Prostate gland (tissue), 2 donors: ENCODE measurements at regions not wholly inside any gene's neighbourhood (a gene's known extent, or its start where the extent isn't known, plus 50 kb on each side); places are given as distances from the start of the nearest gene placed in this dataset.

Experiments used
- POLR2AphosphoS5 ChIP-seq: sonication (generic); formaldehyde crosslinking; IDR thresholded peaks from one replicate; pipeline ENCODE4 v1.6.1; 2017; ENCODE audit warnings: antibody characterized with exemption
- TF ChIP-seq, protein P1 (sequence below), 4 experiments: fragments of 200-600 bp in 2 of 4; fragments of 450-650 bp in 2 of 4; sonication (generic) in 2 of 4; IDR thresholded peaks; 1 replicate in 3 of 4; 2 replicates in 1 of 4; pipeline ENCODE4 v1.5.1; 2016 to 2019; ENCODE audit warnings: antibody characterized with exemption in 4 of 4, mild to moderate bottlenecking in 2 of 4, moderate library complexity in 2 of 4

DNA sequence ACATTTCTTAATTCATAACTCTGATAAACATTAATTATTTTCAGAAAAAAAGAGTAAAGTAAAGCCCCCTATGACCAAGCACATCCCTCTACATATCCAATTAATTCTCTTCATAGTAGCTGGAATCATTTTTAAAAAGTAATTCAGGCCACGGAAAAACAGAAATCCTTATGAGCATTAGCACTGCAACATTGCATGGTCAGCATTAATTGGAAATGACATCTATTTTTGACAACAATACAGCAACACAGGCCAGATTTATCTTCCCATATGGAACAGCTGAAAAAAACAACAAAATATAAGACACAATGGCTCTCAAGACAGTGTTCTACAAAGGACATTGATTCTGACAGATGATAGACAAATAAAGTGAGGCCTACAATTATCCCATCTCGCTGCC is 236.6 kb downstream of the TMA16 start:
- TF ChIP-seq, protein P1, sequence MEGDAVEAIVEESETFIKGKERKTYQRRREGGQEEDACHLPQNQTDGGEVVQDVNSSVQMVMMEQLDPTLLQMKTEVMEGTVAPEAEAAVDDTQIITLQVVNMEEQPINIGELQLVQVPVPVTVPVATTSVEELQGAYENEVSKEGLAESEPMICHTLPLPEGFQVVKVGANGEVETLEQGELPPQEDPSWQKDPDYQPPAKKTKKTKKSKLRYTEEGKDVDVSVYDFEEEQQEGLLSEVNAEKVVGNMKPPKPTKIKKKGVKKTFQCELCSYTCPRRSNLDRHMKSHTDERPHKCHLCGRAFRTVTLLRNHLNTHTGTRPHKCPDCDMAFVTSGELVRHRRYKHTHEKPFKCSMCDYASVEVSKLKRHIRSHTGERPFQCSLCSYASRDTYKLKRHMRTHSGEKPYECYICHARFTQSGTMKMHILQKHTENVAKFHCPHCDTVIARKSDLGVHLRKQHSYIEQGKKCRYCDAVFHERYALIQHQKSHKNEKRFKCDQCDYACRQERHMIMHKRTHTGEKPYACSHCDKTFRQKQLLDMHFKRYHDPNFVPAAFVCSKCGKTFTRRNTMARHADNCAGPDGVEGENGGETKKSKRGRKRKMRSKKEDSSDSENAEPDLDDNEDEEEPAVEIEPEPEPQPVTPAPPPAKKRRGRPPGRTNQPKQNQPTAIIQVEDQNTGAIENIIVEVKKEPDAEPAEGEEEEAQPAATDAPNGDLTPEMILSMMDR (IDR thresholded peaks at IDR 0.05): no peak
- TF ChIP-seq POLR2AphosphoS5: no peak
